ENCODE measurements at regions not wholly inside any gene's neighbourhood (a gene's known extent, or its start where the extent isn't known, plus 50 kb on each side); places are given as distances from the start of the nearest gene placed in this dataset.
A peak's percentile ranks its signal among the peaks of the same experiment; 100 is the strongest.

DNA sequence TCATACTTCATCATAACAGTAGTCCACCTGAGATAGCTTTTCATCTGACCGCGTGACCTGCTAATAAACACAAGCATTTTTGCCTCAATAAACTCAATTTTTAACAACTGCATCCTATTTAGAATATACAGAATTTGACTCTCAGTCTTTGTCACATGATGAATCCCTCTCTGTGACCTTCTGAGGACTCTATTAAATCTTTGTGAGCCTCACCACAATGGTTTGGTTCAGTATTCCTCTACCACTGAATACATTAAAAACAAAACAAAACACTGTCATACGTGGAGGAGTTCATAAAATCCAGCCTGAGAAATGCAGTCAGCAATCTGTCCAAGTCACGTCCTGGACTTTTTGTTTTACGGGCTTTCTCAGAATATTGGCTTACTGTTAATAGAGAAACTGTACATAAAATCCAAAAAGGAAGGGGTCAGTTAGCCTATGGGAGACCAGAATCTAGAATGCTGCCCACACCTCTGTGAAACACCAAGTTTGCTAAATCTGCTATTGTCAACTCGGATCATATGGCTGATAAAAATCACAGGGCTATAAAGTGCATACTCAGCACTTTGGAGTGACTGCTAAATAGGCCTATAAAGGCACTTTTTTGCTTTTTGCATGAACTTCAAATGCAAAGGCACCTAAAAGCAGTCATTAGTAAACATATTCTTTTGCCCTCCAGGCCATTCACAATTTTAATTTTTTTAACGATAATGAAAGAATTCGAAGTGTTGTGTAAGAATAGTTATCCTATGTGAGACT lies 190.3 kb upstream of the HDDC2 start:
- no peak for DNase-seq (ENCODE audit: low spot score)

DNA sequence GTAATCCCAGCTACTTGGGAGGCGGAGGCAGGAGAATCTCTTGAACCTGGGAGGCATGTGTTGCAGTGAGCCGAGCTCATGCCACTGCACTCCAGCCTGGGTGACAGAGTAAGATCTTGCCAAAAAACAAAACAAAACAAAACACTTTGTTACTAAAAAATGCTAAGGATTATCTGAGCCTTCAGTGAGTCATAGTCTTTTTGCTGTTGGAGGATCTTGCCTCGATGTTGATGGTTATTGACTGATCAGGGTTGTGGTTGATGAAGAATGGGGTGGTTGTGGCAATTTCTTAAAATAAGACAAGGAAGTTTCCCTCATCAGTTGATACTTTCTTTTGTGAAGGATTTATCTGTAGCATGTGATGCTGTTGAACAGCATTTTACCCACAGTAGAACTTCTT lies 196.8 kb upstream of the HDDC2 start:
- DNase-seq (ENCODE audit: low spot score) = no peak

DNA sequence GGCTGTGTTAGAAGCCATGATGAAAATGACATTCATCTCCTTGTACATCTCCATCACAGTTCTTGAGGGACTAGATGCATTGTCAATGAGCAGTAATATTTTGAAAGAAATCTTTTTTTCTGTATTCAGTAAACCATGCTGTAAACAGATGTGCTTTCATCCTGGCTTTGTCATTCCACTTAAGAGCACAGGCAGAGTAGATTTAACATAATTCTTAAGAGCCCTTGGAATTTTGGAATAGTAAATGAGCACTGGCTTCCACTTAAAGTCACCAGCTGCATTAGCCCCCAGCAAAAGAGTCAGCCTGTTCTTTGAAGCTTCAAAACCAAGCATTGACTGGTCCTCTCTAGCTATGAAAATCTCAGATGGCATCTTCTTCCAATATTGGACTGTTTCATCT lies 197.8 kb upstream of the HDDC2 start:
- DNase-seq (ENCODE audit: low spot score) = no peak

DNA sequence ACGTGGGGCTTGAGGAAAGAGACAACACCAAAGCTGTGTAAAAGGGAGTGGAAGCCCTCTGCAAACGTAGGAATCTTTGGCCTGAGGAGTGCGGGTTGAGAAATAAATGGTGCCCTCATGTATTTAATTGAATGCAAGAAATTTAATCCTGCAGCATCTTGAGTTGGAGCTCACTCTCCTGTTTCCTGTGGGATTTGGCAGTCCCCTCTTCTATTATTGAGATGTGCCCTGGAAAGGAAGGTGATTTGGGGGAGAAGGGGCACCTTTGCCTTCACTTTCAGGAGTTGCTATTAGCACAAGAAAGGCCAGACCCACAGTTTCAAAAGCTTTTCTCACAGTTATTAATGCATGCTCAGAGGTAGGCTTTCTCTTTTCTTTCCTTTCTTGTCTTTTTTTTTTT lies 201.4 kb upstream of the HDDC2 start:
- no peak for DNase-seq (ENCODE audit: low spot score)

DNA sequence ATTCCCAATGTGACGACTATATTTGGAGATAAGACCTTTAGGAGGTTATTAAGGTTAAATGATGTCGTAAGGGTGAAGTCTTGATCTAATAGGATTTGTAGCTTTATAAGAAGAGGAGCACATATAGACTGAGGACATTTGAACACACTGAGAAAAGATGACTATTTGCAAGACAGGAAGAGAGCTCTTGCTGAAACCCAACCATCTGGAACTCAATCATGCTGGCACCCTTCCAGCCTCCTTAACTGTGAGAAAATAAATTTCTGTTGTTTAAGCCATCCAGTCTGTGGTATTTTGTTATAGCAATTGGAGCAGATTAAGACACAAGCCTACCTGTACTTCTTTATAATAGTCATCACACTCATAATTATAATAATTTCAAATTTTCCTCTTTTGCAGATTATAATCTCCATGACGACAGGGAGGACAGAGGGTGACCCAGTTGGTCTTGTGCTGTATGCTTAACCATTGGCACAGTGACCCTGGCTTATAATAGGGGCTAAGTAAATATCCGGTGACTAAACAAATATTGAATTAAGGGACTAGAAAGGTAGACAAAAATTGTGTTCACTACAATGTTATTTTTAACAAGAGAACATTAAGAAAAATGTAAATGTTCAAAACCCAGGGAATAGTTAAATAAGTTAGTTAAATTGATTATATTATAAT lies 206.4 kb upstream of the HDDC2 start:
- DNase-seq (ENCODE audit: low spot score) = no peak

DNA sequence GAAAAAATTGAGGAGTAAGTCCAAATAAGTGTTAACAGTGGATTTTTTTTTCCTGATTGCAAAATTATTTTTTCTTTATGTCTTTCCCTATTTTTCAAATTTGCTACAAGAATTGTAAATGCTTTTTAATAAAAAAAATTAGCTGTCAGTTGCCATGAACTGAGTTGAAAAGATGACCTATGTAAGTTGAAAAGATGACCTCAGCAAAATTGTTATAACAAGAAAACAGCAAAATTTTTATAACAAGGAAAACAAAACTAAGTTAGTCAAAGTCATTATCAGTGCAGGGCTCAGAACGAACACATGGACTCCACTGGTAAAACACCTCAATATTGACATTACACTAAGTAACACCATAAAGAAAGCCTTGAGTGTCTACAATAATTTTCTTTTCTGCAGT lies 207.0 kb upstream of the HDDC2 start:
- DNase-seq (ENCODE audit: low spot score) = no peak

DNA sequence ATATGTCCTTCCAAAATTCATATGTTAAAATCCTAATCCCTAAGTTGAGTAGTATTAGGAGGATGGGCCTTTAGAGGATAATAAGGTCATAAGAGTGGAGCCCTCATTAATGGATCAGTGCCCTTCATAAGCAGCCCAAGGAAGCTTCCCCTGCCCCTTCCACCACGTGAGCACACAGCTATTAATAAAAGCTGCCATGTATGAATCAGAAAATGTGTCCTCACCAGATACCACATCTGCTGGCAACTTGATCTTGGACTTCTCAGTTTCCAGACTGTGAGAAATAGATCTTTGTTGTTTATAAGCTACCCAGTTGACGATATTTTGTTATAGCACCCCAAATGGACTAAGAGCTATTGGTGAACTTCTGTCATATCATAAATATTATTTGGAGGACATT lies 207.7 kb upstream of the HDDC2 start:
- DNase-seq (ENCODE audit: low spot score) = no peak

DNA sequence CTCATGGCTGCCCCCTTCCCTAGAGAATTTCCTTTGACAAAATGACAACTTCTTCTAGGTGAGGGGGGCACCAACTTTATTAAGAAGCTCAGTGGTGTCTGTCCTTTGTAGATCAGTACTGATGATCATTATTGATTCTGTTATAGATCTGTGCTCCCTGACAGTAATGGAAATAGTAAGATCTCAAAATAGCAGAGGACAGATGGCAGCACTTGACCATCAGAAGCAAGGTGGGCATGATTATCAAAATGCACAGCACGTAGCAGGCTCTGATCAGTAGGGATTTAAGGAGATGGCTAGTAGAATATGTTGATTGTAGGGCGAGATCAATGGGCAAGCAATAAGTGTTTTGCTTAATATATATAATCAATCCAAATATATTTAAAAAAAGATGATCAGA lies 208.6 kb upstream of the HDDC2 start:
- DNase-seq (ENCODE audit: low spot score) = no peak

DNA sequence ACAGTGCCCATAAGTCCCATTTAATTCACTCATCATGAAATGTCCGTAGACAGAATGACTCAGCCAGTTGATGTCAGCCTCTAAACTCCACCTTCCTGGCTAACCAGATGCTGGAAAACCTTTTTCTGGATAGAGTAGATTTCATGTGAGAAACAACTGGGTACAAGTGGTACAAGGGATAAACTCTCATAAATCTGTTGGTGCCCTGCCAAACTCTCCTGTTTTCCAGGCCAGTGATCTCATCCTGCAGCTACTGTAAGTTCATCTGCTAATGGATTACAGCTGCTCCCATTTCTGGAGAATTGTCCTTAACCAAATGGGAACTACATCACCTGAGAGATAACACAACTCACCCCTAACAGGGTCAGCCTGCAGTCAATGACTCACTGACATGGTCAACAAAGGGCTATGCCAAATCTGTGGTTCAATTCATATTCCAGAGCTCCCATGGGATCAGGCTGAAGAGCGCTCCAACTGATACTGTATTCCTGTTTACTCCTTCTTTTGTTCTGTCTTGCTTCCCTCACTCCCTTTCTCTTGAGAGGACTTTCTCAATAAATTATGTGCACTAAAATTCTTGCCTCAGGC lies 210.1 kb upstream of the HDDC2 start:
- DNase-seq (ENCODE audit: low spot score) = no peak

DNA sequence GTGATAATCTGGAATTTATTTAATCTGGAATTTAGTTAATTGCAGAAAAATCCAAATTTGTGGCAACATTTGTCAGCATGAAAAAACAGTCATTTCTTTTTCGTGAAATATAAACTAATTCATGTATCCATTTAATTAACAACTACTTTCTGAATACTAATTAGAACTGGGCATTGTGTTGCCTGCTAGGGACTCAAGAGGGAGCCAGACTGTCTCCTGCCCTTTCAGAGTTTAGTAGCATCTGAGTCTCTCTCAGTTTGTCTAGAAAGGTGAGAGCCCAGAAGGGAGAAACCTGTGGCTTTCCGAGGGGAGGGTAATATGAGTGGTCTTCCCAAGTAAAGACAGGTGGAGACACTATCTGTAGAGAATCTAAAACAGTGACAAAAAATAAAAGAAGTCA lies 210.9 kb upstream of the HDDC2 start:
- no peak for DNase-seq (ENCODE audit: low spot score)

DNA sequence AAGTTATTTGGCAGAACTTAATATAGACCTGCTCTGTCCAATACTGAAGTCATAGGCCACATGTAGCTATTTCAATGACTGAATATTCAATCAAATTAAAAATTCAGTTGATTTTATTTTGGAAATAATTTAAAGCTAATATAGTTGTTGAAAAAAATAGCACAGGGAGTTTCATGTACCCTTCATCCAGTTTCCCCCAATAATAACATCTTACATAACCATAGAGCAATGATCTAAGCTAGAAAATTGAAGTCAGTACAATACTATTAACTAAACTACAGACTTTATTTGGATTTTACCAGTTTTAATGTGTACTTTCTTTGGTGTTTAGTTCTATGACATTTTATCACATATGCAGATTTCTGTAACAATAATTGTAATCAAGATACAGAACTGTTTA lies 212.2 kb upstream of the HDDC2 start:
- DNase-seq (ENCODE audit: low spot score) = no peak

DNA sequence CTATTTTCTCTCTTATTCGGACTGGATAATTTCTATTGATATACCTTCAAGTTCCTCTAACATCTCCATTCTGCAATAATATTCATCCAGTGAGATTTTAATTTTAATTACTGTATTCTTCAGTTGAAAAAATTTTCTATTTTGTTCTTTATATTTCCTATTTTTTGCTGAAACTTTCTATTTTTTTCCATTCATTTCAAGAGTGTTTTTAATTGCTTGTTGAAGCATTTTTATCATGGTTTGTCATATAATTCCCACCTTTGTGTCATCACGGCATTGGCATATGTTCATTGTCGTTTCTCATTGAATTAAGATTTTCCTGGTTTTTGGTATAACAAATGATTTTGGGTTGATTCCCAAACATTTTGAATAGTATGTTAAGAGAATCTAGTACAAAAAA lies 214.9 kb upstream of the HDDC2 start:
- no peak for DNase-seq (ENCODE audit: low spot score)

DNA sequence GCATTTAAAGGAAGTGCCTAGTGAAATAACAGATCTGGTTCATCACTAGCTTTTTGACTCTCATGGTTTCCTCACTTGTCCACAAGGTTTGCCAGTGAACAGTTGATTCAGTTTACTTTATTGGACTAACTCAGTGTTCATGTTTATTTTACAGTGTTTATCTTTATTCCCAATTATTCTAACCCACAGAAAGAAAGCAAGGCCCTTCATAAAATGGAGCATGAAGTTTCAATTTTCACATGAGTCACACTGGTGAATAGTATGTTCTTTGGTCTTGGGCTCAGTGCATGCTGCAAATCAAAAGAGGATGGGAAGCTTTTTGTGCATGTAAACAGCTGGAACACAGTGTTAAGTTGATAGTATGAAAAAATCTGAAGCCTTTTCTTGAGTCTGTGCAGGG lies 217.6 kb upstream of the HDDC2 start:
- no peak for DNase-seq (ENCODE audit: low spot score)

DNA sequence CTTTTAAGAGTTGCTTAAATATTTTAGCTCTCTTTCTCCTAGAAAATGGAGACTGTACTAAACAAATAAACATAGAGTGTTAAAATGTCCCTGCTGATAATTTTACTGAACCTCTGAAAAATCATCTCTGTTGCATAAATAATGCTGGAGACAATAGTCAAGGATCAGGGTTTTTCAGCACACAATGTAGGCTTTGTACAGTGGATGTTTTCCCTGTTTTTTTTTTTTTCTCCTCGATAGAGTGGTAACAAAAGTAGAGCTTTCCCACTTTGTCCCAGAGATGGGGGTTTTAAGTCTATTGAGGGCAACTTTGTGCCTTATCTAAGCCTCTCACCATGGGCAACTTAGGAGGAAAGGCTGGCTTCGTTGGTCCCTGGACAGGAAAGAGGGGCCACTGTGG lies 222.6 kb upstream of the HDDC2 start:
- no peak for DNase-seq (ENCODE audit: low spot score)

DNA sequence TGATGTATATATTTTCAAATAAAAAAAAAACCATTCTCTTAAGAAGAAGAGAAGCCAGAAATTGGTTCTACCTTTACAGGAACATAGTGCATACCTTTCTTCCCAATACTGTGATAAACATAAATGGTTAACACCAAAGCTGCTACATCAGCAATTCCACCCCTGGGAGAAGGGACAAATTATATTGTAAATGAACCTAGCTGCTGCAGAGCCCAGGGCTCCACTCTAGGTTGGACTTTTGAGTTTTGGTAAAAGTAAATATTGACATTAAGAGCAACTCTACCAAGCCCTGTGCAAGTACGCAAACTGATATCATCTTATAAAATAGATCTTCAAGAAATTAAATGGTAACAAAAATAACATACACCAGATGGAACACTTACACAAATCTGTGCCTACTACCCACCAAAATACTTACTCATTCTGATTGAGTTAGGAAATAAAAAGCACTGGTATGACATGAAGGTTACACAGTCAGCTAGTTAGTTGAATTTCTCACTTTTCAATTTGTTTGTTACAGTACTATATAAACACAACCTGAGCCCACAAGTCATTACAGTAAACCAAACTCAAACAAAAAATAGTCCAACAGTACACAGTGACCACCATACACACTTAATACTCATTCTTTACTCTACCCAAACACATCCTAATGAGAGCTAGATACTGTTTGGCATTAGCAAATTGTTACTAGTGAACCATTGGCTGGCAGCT lies 223.3 kb upstream of the HEY2 start:
- no peak for DNase-seq (ENCODE audit: low spot score)

DNA sequence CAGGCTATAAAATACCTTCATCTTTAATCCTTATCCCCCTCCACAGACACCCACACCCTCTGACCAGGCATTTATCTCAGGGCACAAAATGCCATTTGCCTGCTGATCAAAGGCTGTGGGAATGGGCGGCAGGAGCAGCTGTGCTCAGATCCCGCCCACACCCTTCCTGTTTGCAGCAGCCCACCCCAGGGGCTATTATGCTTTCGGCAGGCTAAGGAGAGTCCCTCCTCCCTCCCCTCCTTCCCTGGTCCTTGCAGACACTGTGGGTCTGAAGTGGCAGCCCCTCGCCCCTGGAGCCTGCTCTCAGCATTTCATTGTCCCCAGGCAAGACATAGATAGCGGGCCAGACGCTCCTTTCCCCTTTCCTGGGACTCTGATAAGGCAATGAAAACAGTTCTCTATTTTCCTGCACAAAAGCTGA lies 220.8 kb upstream of the HEY2 start:
- DNase-seq (ENCODE audit: low spot score) = peak; percentile 22

DNA sequence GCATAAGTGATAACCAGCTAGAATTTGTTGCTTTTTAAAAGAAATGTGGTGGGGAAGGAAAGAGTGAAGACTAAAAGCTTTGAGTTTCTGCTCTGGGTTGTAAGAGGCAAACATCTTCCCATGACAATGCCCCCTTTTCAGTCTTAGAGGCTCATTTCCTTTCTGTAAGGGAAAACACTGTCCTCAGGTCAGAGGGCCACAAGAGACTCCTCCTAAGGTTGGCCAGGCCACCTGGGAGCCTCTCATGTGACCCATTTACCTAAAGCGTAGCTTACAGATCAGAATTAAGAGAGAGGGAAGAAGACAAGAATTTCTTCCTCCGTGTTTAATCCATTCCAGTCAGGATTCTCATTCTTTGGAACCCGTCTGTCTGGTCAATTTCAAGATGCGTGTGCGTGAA lies 220.4 kb upstream of the HEY2 start:
- no peak for DNase-seq (ENCODE audit: low spot score)

DNA sequence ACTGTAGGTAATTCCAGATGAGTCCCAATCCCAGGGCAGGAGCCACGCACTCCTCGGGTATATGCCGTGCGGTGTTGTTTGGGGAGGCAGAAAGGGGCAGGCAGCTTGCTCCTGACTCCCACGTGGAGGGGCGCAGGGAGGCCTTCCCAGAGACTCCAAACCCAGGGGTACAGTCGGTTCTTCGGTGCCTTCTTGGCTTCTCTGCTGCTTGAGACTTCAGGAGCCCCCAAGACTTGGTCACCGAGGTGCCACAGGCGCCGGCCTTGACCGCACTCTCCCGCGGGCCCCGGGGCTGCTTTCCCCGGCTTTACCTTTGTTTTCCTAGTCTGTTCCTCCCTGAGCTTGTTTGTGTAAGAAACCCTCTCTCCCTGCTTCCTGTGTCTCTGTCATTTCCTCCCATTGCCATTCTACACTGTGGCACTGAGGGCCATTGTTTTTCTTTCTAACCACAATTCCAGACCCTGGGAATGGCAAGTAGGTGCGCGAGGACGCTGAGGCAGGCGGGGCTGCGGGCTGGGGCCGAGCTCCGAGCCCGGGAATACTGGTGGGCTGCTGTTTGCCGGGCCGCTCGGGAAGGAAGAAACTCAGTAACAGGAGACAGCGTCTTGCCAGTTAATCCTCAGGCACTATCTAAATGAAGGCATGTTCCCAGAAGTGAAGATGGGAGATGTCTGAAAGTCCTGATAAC lies 215.6 kb upstream of the HEY2 start:
- DNase-seq (ENCODE audit: low spot score) = no peak

DNA sequence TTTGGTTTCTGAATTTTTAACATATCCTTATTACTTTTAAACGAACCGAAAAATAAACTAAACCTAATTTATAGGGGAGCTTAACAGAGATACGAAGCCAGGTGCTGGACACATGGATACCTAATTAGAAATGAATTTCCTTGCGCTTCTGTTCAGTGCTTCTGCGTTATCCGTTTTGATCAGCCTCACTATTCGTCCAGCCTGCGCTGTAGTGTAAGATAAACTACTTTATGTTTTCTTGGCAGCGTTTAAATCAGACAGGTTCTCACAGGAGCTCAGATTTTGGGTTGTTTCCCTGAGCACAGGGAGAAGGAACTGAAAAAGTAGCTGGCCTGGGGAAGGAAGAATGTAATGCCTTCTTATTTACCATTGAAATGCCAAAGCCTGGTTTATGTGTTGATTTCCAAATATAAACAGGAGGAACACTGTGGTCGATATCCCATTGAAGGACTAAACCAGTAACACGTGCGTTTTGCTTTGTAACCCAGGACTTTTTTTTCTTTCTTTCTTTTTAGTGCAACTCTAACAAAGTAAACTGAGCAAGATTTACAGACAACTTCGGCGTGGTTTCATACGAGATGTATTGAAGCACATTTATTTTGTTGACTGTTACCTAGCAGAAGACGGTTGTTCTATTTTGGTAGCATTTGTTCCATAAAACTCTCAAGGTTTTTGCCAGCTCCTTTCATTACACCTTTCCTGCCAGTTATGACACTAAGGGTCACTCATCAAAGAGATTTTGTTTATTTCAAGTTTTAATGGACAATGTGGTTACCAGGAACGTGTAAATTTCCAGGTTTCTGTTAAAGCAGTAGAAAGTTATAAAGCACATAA lies 214.8 kb upstream of the HEY2 start:
- no peak for DNase-seq (ENCODE audit: low spot score)

DNA sequence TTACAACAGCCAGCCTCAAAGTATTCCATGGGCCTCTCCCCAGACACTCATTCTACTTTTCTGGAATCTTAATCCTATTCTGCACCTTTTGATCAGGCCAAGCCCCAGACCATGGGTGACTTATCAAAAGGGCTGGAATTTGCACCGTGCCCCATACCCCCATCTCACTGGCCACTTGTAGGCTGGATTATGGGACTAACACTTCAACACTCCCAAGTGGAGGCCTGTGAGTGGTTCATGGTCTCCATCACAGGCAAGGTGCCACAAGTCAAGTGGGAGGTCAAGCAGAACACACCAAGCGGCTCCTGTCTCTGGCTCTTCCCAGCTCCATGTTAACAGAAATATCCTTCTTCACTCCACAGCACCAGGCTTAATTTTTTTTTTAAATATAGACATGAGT lies 212.3 kb upstream of the HEY2 start:
- DNase-seq (ENCODE audit: low spot score) = no peak

DNA sequence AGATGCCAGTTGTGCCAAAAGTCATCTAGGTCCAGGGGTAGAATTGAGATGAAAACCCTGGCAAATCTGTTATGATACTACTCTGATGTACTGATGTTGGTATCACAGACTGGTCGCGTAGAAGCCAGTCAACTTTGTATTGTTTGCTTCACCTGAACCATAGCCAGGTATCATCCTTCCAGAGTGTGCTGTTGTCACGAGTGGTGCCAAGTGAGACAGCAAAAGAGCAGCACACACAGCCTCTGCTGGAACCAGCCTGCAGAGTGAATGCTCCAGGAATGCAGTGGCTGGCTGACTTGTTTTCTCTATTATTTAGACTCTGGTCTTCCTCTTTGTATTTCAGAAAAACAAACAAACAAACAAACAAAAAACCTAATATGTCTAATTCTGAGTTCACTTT lies 209.5 kb upstream of the HEY2 start:
- DNase-seq (ENCODE audit: low spot score) = no peak

DNA sequence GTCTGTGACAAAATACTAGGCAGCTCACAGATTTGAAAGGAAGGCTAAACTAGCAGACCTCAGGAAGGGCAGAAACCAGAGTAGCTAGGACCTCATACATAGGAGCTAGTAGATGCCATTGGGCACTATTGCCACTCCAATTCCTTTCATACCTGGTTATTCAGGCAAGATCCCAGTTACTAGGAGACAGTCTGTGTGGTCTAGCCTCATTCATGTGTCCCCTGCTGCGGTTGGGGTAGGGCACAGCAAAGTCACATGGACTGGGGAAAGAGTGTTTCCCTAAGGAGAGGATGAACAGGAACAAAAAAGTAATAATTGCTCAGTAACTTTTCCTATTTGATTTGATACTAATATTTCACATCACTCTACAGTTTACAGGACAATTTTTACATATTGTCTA lies 204.6 kb upstream of the HEY2 start:
- DNase-seq (ENCODE audit: low spot score) = no peak
